ENCODE measurements at regions not wholly inside any gene's neighbourhood (a gene's known extent, or its start where the extent isn't known, plus 50 kb on each side); places are given as distances from the start of the nearest gene placed in this dataset.

DNA sequence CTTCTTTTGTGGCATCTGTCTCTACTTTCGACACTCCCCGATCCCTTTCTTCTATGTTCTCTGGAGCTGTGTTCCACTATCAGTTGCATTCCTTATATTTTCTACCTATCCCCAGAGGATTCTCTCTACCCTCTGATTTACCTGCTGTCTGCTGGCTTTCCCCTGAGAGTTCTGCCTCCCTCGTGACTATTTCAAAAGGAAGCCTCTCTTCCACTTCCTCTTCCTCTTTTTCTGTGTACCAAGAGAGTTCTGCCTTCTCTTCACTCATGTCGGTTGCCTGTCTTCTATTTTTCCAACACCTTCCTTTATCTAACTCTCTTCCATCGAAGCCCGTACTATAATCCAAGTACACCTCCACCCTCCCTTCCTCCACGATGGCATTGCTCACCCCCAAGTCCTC, 631.7 kb downstream of the SMARCA1 start:
- TF ChIP-seq CTCF (IDR thresholded peaks at IDR 0.05) (no peak), EZH2 (IDR thresholded peaks at IDR 0.05) (no peak)
